CD14-positive monocyte (primary cell): ENCODE measurements at regions not wholly inside any gene's neighbourhood (a gene's known extent, or its start where the extent isn't known, plus 50 kb on each side); places are given as distances from the start of the nearest gene placed in this dataset.

Experiments
- DNase-seq, 3 donors: peaks; one replicate each; pipeline ENCODE4 v3.0.0-alpha.2; 2011 to 2022
- H2AFZ ChIP-seq: 2 replicates; pipeline ENCODE4 v1.6.0; 2012; ENCODE audit warnings: mild to moderate bottlenecking, low read depth, low read length, inconsistent platforms; ENCODE audit not compliant: insufficient read depth, poor library complexity, severe bottlenecking
- H3K27ac ChIP-seq, 2 donors: 1 replicate in 1 of 2; 2 replicates in 1 of 2; pipeline ENCODE4 v1.5.1; 2012 to 2013; ENCODE audit warnings: low read length in 2 of 2, control low read depth in 1 of 2, inconsistent platforms in 1 of 2, low read depth in 1 of 2, mild to moderate bottlenecking in 1 of 2
- H3K27me3 ChIP-seq, 2 donors: one replicate each; pipeline versions ENCODE4 v1.6.0 to v1.6.1; 2011 to 2013; ENCODE audit warnings: low read length in 2 of 2; ENCODE audit not compliant: control insufficient read depth in 2 of 2, insufficient read depth in 2 of 2
- H3K36me3 ChIP-seq, 2 donors: replicated peaks in 1 of 2; 1 replicate in 1 of 2; 2 replicates in 1 of 2; pipeline versions ENCODE4 v1.5.1 to v1.6.1; 2012 to 2013; ENCODE audit warnings: low read length in 2 of 2, control low read depth in 1 of 2, inconsistent platforms in 1 of 2, mild to moderate bottlenecking in 1 of 2; ENCODE audit not compliant: insufficient read depth in 2 of 2, control insufficient read depth in 1 of 2
- H3K4me1 ChIP-seq, 2 donors: 1 replicate in 1 of 2; 2 replicates in 1 of 2; pipeline versions ENCODE4 v1.5.1 to v1.6.1; 2012 to 2013; ENCODE audit warnings: low read length in 2 of 2, control low read depth in 1 of 2, inconsistent platforms in 1 of 2, mild to moderate bottlenecking in 1 of 2, moderate library complexity in 1 of 2; ENCODE audit not compliant: insufficient read depth in 2 of 2, control insufficient read depth in 1 of 2
- H3K4me2 ChIP-seq: replicated peaks from 2 replicates; pipeline ENCODE3; 2012; ENCODE audit warnings: low read length, moderate library complexity, mild to moderate bottlenecking; ENCODE audit not compliant: poor library complexity, severe bottlenecking; ENCODE audit errors: extremely low read depth
- H3K4me3 ChIP-seq, 3 experiments: fragments of 200-600 bp in 1 of 3; sonication (generic) in 1 of 3; replicated peaks in 1 of 3; 1 replicate in 2 of 3; 2 replicates in 1 of 3; pipeline ENCODE4 v1.5.1; 2011 to 2013; ENCODE audit warnings: low read length in 3 of 3, mild to moderate bottlenecking in 3 of 3, control low read depth in 2 of 3, low read depth in 2 of 3, inconsistent platforms in 1 of 3, moderate library complexity in 1 of 3
- H3K79me2 ChIP-seq: 2 replicates; pipeline ENCODE4 v1.6.0; 2012; ENCODE audit warnings: mild to moderate bottlenecking, control low read depth, inconsistent platforms, low read length, moderate library complexity; ENCODE audit not compliant: insufficient read depth
- H3K9ac ChIP-seq: 2 replicates; pipeline ENCODE4 v1.6.0; 2017; ENCODE audit warnings: low read length, mild to moderate bottlenecking; ENCODE audit not compliant: insufficient read depth, poor library complexity, severe bottlenecking
- H3K9me3 ChIP-seq, 2 donors: replicated peaks in 1 of 2; 1 replicate in 1 of 2; 2 replicates in 1 of 2; pipeline versions ENCODE4 v1.5.1 to v1.6.1; 2012 to 2013; ENCODE audit warnings: low read length in 2 of 2, control low read depth in 1 of 2; ENCODE audit not compliant: control insufficient read depth in 1 of 2, insufficient read depth in 1 of 2
- H4K20me1 ChIP-seq: 2 replicates; pipeline ENCODE4 v1.6.0; 2012; ENCODE audit warnings: mild to moderate bottlenecking, low read length, control low read depth, moderate library complexity; ENCODE audit not compliant: insufficient read depth
- H3K27ac Mint-ChIP-seq, 7 donors: one replicate each; pipeline ENCODE4 v1.8.0; 2020; ENCODE audit warnings: mild to moderate bottlenecking in 7 of 7, mixed read lengths in 7 of 7, moderate library complexity in 6 of 7, inconsistent platforms in 2 of 7
- H3K27me3 Mint-ChIP-seq, 3 donors: one replicate each; pipeline ENCODE4 v1.8.0; 2021 to 2022; ENCODE audit warnings: low read depth in 3 of 3, mild to moderate bottlenecking in 3 of 3, mixed read lengths in 3 of 3, moderate library complexity in 3 of 3, inconsistent platforms in 1 of 3
- H3K36me3 Mint-ChIP-seq, 2 donors: one replicate each; pipeline ENCODE4 v1.8.0; 2020; ENCODE audit warnings: mixed read lengths in 2 of 2, inconsistent platforms in 1 of 2, mild to moderate bottlenecking in 1 of 2
- H3K4me1 Mint-ChIP-seq: one replicate; pipeline ENCODE4 v1.8.0; 2020; ENCODE audit warnings: mild to moderate bottlenecking, mixed read lengths
- H3K4me3 Mint-ChIP-seq, 2 donors: one replicate each; pipeline ENCODE4 v1.8.0; 2020; ENCODE audit warnings: mild to moderate bottlenecking in 2 of 2, mixed read lengths in 2 of 2, moderate library complexity in 1 of 2
- H3K9me3 Mint-ChIP-seq, 7 donors: one replicate each; pipeline ENCODE4 v1.8.0; 2020 to 2022; ENCODE audit warnings: mixed read lengths in 7 of 7, mild to moderate bottlenecking in 6 of 7, moderate library complexity in 6 of 7, inconsistent platforms in 2 of 7
- whole genome bisulfite sequencing: methylation state at CpG from one replicate; pipeline ENCODE4 v1.1.5; 2013; ENCODE audit warnings: missing lambda C conversion rate; ENCODE audit not compliant: insufficient coverage; 5-methylcytosine and 5-hydroxymethylcytosine counted together
- intact Hi-C, 2 donors: fragments of 100-400 bp; cut with micrococcal nuclease; formaldehyde crosslinking; loops; one replicate each; pipeline versions ENCODE4 v1.15.0 to v1.15.1; 2023
- TF ChIP-seq, protein P1 (sequence below): fragments of 200-600 bp; IDR thresholded peaks from one replicate; pipeline ENCODE4 v1.8.0; 2022; ENCODE audit warnings: antibody characterized with exemption, mild to moderate bottlenecking

DNA sequence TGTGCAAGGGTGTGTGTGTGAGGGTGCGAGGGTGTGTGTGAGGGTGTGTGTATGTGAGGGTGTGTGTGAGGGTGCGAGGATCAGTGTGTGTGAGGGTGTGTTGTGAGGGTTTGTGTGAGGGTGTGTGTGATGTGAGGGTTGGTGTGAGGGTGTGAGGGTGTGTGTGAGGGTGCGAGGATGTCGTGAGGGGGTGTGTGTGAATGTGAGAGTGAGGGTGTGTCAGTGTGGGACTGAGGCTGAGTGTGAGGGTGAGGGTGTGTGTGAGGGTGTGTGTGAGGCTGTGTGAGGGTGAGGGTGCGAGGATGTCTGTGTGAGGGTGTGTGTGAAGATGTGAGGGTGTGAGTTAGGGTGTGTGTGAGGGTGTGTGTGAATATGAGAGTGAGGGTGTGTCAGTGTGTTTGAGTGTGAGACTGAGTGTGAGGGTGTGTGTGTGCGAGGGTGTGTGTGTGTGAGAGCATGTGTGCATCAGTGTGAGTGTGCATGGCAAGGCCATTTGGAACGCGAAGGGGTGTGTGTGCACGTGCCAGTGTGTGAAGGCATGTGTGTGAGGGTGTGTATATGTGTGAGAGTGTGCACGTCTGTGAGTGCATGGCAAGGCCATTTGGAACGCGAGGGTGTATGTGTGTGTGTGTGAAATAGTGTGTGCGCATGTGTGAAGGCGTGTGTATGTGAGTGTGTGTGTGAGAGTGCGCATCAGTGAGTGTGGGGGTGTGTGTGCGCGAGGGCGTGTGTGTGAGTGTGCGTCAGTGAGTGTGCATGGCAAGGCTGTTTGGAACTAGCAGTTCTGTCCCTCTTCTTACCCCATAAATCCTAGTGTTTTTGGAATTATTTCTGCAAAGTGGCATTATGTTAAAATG, 69.8 kb downstream of the RGS12 start:
- DNase-seq: no peak
- no peak overlapping the region for H3K27ac ChIP-seq
- over 99% methylated on average over 13 of the region's 19 CpGs for WGBS
- H3K79me2 ChIP-seq: no peaks in the 10 kb centered on the region
- Mint-ChIP-seq H3K27me3 (peaks cover 7 to 21% (median 9%) of the 10 kb centered on the region in 3 donors), H3K4me3 (no peak overlapping the region), H3K9me3 (peaks cover 0 to 8% (median 0%) of the 10 kb centered on the region in 7 donors), H3K36me3 (peaks cover 4 to 7% of the 10 kb centered on the region in 2 donors), H3K27ac (peak overlapping the region in 1 of 7 donors; percentile 33), H3K4me1 (peaks cover 28% of the 10 kb centered on the region)
- peaks cover 18 to 29% of the 10 kb centered on the region in 2 donors for H3K4me1 ChIP-seq
- H3K9ac ChIP-seq: no peak overlapping the region
- H3K36me3 ChIP-seq: no peaks in the 10 kb centered on the region
- intact Hi-C loops: no loop called here
- no peaks in the 10 kb centered on the region for H4K20me1 ChIP-seq
- no peak overlapping the region for H3K4me2 ChIP-seq
- H3K4me3 ChIP-seq: no peak overlapping the region
- H3K9me3 ChIP-seq: no peaks in the 10 kb centered on the region
- TF ChIP-seq, protein P1, sequence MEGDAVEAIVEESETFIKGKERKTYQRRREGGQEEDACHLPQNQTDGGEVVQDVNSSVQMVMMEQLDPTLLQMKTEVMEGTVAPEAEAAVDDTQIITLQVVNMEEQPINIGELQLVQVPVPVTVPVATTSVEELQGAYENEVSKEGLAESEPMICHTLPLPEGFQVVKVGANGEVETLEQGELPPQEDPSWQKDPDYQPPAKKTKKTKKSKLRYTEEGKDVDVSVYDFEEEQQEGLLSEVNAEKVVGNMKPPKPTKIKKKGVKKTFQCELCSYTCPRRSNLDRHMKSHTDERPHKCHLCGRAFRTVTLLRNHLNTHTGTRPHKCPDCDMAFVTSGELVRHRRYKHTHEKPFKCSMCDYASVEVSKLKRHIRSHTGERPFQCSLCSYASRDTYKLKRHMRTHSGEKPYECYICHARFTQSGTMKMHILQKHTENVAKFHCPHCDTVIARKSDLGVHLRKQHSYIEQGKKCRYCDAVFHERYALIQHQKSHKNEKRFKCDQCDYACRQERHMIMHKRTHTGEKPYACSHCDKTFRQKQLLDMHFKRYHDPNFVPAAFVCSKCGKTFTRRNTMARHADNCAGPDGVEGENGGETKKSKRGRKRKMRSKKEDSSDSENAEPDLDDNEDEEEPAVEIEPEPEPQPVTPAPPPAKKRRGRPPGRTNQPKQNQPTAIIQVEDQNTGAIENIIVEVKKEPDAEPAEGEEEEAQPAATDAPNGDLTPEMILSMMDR: no peak
- H2AFZ ChIP-seq: no peak overlapping the region
- no peaks in the 10 kb centered on the region for H3K27me3 ChIP-seq

DNA sequence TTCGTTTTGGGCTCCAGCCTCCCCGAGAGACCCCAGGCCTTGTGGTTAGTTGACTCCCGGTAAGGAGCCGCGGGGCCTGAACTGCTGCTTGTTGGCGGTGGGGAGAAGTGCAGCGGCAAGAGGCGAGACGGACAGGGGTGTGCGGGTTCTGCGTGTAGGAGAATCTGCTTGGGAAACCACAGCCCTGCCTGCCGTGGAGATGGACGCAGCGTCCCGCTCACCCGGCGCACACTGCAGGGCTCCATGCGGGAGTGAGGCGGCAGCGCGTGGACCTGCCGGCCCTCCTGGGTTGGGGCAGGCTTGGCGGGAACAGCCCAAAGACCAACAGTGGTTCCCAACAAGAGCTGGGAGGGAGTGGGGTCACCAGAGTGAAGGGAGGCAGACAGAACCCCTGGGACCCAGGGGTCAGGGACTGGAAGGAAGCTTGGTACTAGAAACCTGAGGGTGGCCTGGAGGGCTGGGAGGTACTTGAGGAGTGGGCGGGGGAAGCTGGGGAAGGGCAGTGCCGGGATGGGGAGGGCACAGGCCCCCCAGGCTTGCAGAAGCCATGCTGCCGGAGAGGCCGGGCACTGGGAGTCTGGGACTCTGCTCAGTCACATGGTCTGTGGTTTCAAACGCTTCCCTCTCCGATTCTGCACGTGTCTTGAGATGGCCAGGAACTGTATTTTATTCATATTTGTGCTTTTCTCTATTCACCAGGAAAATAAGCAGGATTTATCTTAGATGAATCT, 70.8 kb downstream of the RGS12 start:
- Mint-ChIP-seq H3K4me3 (peak overlapping the region in 1 of 2 donors; percentile 55), H3K4me1 (peaks cover 25% of the 10 kb centered on the region), H3K36me3 (peaks cover 4 to 10% of the 10 kb centered on the region in 2 donors), H3K9me3 (peaks cover 0 to under 1% (median 0%) of the 10 kb centered on the region in 7 donors), H3K27ac (peak overlapping the region in 2 of 7 donors; percentile 33 to 36), H3K27me3 (peaks cover 9 to 27% (median 13%) of the 10 kb centered on the region in 3 donors)
- no peak overlapping the region for H3K27ac ChIP-seq
- peak overlapping the region; percentile 57 for H2AFZ ChIP-seq
- H3K36me3 ChIP-seq: no peaks in the 10 kb centered on the region
- H3K4me1 ChIP-seq: peaks cover 19 to 27% of the 10 kb centered on the region in 2 donors
- H3K27me3 ChIP-seq: no peaks in the 10 kb centered on the region
- WGBS: 71% methylated on average over 23 of the region's 30 CpGs
- H3K4me2 ChIP-seq: peak overlapping the region; percentile 24
- H4K20me1 ChIP-seq: no peaks in the 10 kb centered on the region
- H3K79me2 ChIP-seq: no peaks in the 10 kb centered on the region
- H3K9ac ChIP-seq: peak overlapping the region; percentile 6
- H3K4me3 ChIP-seq: peak overlapping the region in 1 of 3 experiments; percentile 1
- DNase-seq: peak; percentile 35 to 64 (median 56)
- TF ChIP-seq, protein P1: no peak
- intact Hi-C loops: no loop called here
- H3K9me3 ChIP-seq: no peaks in the 10 kb centered on the region
